ENCODE measurements at regions not wholly inside any gene's neighbourhood (a gene's known extent, or its start where the extent isn't known, plus 50 kb on each side); places are given as distances from the start of the nearest gene placed in this dataset.
"Not testable (repeated sequence)": the region's sequence is repeated elsewhere in the genome, so short reads cannot be mapped to it uniquely, and the experiment has no call there.

DNA sequence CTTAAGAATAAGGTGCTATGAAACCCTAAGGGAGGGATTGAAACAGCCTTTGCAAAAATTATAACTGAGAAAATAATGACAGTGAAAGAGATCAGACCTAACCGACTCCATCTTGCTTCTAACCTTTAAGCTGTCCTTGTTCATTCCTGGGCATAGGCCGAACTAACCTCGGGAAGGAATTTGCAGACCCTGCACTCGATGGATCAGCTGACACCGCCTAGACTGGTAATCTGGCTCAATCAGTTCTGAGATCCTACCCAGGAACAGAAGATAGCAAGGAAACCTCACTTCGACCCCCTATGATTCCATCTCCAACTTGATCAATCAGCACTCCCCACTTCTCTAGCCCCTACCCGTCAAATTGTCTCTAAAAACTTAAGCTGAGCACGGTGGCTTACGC is 66.6 kb upstream of the GOLGA6L6 start:
- H3K27ac ChIP-seq; H3K4me1 ChIP-seq; DNase-seq (ENCODE audit: extremely low spot score in 2 of 2); intact Hi-C loops (cut with DNase I); H3K4me3 ChIP-seq; H3K36me3 ChIP-seq; H3K9me3 ChIP-seq; H3K27me3 ChIP-seq: not testable (repeated sequence)

GRCh38 chr15:20597245-20597644 is 55.6 kb upstream of the GOLGA6L6 start:
- H3K27ac ChIP-seq; H3K27me3 ChIP-seq; H3K4me1 ChIP-seq; H3K9me3 ChIP-seq; H3K4me3 ChIP-seq; intact Hi-C loops (cut with DNase I); H3K36me3 ChIP-seq; DNase-seq (ENCODE audit: extremely low spot score in 2 of 2): not testable (repeated sequence)

- H3K4me1 ChIP-seq; H3K27me3 ChIP-seq; H3K4me3 ChIP-seq; intact Hi-C loops (cut with DNase I); H3K36me3 ChIP-seq; H3K27ac ChIP-seq; DNase-seq (ENCODE audit: extremely low spot score in 2 of 2); H3K9me3 ChIP-seq: not testable (repeated sequence)
Observed at GRCh38 chr15:20594219-20594618, 52.6 kb upstream of the GOLGA6L6 start.

DNA sequence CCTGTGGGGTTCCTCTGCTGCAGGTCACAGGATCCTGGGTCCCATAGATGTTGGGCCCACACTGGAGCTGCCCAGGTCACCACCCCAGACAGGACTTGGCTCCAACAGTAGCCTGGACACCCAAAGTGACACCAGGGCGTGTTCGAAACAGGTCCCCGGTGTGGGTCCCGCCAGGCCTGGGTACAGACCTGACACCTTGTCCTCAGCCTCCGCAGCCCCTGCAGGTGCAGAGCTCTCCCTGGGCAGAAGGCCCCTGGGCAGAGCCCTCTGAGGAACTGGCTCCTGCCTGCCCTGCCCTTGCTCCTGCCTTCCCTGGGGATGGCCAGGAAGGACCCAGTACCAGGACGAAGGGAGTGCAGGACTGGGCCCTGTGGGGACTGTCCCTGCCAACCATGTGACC is 50.3 kb upstream of the GOLGA6L6 start:
- H3K27ac ChIP-seq; intact Hi-C loops (cut with DNase I); H3K9me3 ChIP-seq; H3K4me3 ChIP-seq; H3K36me3 ChIP-seq; H3K27me3 ChIP-seq; H3K4me1 ChIP-seq; DNase-seq (ENCODE audit: extremely low spot score in 2 of 2): not testable (repeated sequence)
